MM.1S (cell line): ENCODE measurements at regions not wholly inside any gene's neighbourhood (a gene's known extent, or its start where the extent isn't known, plus 50 kb on each side); places are given as distances from the start of the nearest gene placed in this dataset.
"Not testable (repeated sequence)": the region's sequence is repeated elsewhere in the genome, so short reads cannot be mapped to it uniquely, and the experiment has no call there.

Experiments
- DNase-seq: peaks from one replicate; pipeline ENCODE4 v3.0.0-alpha.2; 2015
- H2AFZ ChIP-seq: fragments of 300-600 bp; sonication (generic); 2 replicates; pipeline ENCODE4 v1.6.0; 2016; ENCODE audit warnings: antibody characterized with exemption, low read length
- H3F3A ChIP-seq: fragments of 300-600 bp; sonication (generic); 2 replicates; pipeline ENCODE4 v1.6.1; 2016; ENCODE audit warnings: mild to moderate bottlenecking, antibody characterized with exemption, low read length, moderate library complexity, mixed read lengths; ENCODE audit not compliant: insufficient read depth
- H3K27ac ChIP-seq: fragments of 300-600 bp; sonication (generic); 2 replicates; pipeline ENCODE4 v1.5.1; 2016; ENCODE audit warnings: mild to moderate bottlenecking, low read length
- H3K27me3 ChIP-seq: fragments of 300-600 bp; sonication (generic); replicated peaks from 2 replicates; pipeline ENCODE4 v1.6.0; 2016; ENCODE audit warnings: low read length; ENCODE audit not compliant: insufficient read depth
- H3K36me3 ChIP-seq: fragments of 300-600 bp; sonication (generic); replicated peaks from 2 replicates; pipeline ENCODE4 v1.6.1; 2016; ENCODE audit warnings: mild to moderate bottlenecking, low read length, mixed read lengths; ENCODE audit not compliant: insufficient read depth
- H3K4me1 ChIP-seq: fragments of 300-600 bp; sonication (generic); 2 replicates; pipeline ENCODE4 v1.6.1; 2016; ENCODE audit warnings: low read length, mixed read lengths
- H3K4me2 ChIP-seq: fragments of 300-600 bp; sonication (generic); 2 replicates; pipeline ENCODE4 v1.6.0; 2016; ENCODE audit warnings: low read depth, low read length
- H3K4me3 ChIP-seq: fragments of 300-600 bp; sonication (generic); 2 replicates; pipeline ENCODE4 v1.5.1; 2016; ENCODE audit warnings: low read length, mixed read lengths
- H3K79me2 ChIP-seq: fragments of 300-600 bp; sonication (generic); 2 replicates; pipeline ENCODE4 v1.6.1; 2016; ENCODE audit warnings: mixed run types, low read length, mixed read lengths
- H3K9ac ChIP-seq: fragments of 300-600 bp; sonication (generic); 2 replicates; pipeline ENCODE4 v1.6.1; 2016; ENCODE audit warnings: low read length, mixed read lengths
- H3K9me2 ChIP-seq: fragments of 300-600 bp; sonication (generic); replicated peaks from 2 replicates; pipeline ENCODE4 v1.6.1; 2016; ENCODE audit warnings: mild to moderate bottlenecking, low read length, mixed read lengths; ENCODE audit not compliant: insufficient read depth
- H3K9me3 ChIP-seq: fragments of 300-600 bp; sonication (generic); replicated peaks from 2 replicates; pipeline ENCODE4 v1.6.1; 2016; ENCODE audit warnings: mild to moderate bottlenecking, low read length, mixed read lengths; ENCODE audit not compliant: insufficient read depth
- H4K20me1 ChIP-seq: fragments of 300-600 bp; sonication (generic); 2 replicates; pipeline ENCODE4 v1.6.1; 2016; ENCODE audit warnings: mild to moderate bottlenecking, low read length, moderate library complexity, mixed read lengths; ENCODE audit not compliant: insufficient read depth
- EZH2 ChIP-seq: fragments of 300-600 bp; sonication (generic); optimal IDR thresholded peaks from 2 replicates; pipeline ENCODE3; 2017; ENCODE audit warnings: low read depth, mild to moderate bottlenecking, antibody characterized with exemption, low read length, mixed read lengths
- EZH2phosphoT487 ChIP-seq: fragments of 300-600 bp; sonication (generic); IDR thresholded peaks from 2 replicates; pipeline ENCODE4 v1.6.1; 2018; ENCODE audit warnings: antibody characterized with exemption, low read length
- TF ChIP-seq, protein P1 (sequence below): fragments of 300-600 bp; sonication (generic); IDR thresholded peaks from 2 replicates; pipeline ENCODE4 v1.5.1; 2016; ENCODE audit warnings: antibody characterized with exemption, low read length, mixed read lengths

DNA sequence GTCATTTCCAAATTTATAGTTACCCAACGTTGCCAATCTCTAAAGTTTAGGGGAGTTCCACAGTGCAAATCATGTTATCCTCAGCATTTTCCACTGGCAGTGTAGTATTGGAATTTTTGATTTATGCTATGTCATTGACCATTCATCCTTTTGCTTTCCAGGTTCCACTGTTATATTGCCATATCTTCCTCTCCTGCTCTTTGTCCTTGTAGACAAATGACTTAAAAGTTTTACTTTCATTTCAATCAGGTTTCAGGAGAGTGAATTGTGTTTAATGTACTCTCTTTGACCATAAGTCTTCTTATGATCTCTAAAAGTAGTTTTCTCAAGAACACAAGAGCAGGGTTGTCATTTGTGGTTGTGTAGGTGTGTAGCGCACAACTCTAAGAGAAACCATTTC is 274.6 kb downstream of the COG6 start:
- H3K9me3 ChIP-seq = no peaks in the 10 kb centered on the region
- H3K27ac ChIP-seq = peak overlapping the region; percentile 68; the same call in 1 of the 2 replicates
- peak overlapping the region; percentile 48 for H2AFZ ChIP-seq
- no peaks in the 10 kb centered on the region for H3K79me2 ChIP-seq
- no peak overlapping the region for H3K9ac ChIP-seq
- H3K9me2 ChIP-seq = no peaks in the 10 kb centered on the region
- no peaks in the 10 kb centered on the region for H3K27me3 ChIP-seq
- H3F3A ChIP-seq = peaks cover 12% of the 10 kb centered on the region; the same call in 1 of the 2 replicates
- DNase-seq = peak; percentile 6
- no peaks in the 10 kb centered on the region for H3K36me3 ChIP-seq
- TF ChIP-seq EZH2phosphoT487 = no peak
- TF ChIP-seq, protein P1, sequence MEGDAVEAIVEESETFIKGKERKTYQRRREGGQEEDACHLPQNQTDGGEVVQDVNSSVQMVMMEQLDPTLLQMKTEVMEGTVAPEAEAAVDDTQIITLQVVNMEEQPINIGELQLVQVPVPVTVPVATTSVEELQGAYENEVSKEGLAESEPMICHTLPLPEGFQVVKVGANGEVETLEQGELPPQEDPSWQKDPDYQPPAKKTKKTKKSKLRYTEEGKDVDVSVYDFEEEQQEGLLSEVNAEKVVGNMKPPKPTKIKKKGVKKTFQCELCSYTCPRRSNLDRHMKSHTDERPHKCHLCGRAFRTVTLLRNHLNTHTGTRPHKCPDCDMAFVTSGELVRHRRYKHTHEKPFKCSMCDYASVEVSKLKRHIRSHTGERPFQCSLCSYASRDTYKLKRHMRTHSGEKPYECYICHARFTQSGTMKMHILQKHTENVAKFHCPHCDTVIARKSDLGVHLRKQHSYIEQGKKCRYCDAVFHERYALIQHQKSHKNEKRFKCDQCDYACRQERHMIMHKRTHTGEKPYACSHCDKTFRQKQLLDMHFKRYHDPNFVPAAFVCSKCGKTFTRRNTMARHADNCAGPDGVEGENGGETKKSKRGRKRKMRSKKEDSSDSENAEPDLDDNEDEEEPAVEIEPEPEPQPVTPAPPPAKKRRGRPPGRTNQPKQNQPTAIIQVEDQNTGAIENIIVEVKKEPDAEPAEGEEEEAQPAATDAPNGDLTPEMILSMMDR = no peak
- TF ChIP-seq EZH2 = no peak
- H3K4me1 ChIP-seq = peaks cover 16% of the 10 kb centered on the region
- peak overlapping the region; percentile 41; the same call in 1 of the 2 replicates for H3K4me3 ChIP-seq
- no peaks in the 10 kb centered on the region for H4K20me1 ChIP-seq
- H3K4me2 ChIP-seq = peak overlapping the region; percentile 77

DNA sequence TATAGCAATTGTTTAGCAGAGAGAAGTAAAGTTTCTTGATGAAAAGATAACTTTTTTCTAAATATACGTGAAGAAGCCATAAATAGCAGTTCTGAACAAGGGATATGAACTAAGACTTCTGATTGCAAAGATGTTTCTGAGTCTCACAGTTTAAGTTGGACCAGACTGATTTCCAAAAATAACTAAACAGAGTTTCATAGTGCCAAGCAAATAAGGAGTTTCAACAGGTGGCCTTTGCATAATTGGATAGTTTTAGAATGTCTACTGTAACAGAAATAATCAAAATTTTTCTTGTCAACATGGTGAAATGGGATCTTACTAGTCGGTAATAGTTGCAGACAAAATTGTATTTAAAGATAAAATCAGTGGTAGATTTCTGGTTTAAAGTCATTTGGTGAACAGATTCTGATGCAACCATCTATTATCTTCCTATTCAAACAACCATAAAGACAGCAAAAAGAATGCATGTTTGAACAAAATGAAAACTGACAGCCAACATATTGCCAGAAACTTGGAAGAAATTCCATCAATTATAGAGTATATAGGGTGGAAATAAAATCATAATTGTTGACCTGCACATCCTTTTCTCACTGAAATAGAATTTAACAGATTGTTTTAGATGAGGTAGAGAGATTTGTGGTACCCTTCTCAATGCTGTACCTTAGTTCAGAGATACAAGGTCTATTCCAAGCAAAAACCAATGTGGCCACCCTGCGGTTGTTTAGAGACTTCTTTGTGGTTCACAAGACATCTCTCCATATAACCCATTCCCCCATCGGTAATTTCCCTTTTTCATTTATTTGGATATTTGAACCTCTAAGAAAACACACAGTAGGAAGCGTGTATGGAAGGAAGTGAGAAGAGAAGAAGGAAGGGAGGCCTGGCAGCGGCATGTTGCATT is 275.3 kb downstream of the COG6 start:
- Histone ChIP-seq H3K4me3 (peak overlapping the region; percentile 41; the same call in 1 of the 2 replicates), H3K9ac (no peak overlapping the region), H3K9me2 (no peaks in the 10 kb centered on the region), H3K9me3 (no peaks in the 10 kb centered on the region), H3K36me3 (no peaks in the 10 kb centered on the region), H3K79me2 (no peaks in the 10 kb centered on the region), H3K27ac (peak overlapping the region; percentile 68; the same call in 1 of the 2 replicates), H4K20me1 (no peaks in the 10 kb centered on the region), H3K4me1 (peaks cover 16% of the 10 kb centered on the region), H3K4me2 (peak overlapping the region; percentile 77), H3K27me3 (no peaks in the 10 kb centered on the region), H3F3A (peaks cover 12% of the 10 kb centered on the region; the same call in 1 of the 2 replicates), H2AFZ (peak overlapping the region; percentile 48; the same call in 1 of the 2 replicates)
- DNase-seq = peak; percentile 51
- TF ChIP-seq EZH2phosphoT487 (no peak), EZH2 (no peak)
- TF ChIP-seq, protein P1 = no peak

DNA sequence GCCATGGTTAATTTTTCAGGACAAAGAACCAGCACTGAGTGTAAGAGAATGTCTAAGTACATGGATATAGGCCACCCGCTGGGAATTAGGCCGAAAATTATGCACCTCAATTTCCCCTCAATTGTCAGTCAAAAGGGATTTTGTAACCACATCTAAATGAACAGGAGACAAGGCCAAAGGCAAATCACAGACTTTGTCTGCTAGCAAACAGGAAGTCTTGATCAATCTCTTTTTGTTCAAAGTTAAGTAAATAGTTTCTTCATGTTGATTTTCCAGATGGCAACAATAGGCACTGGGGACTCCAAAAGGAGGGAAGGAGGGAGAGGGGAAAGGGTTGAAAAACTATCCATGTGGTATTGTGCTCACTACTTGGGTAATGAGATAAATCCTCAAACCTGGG is 276.0 kb downstream of the COG6 start:
- peak overlapping the region; percentile 77; the same call in 1 of the 2 replicates for H3K4me2 ChIP-seq
- H2AFZ ChIP-seq = no peak overlapping the region

DNA sequence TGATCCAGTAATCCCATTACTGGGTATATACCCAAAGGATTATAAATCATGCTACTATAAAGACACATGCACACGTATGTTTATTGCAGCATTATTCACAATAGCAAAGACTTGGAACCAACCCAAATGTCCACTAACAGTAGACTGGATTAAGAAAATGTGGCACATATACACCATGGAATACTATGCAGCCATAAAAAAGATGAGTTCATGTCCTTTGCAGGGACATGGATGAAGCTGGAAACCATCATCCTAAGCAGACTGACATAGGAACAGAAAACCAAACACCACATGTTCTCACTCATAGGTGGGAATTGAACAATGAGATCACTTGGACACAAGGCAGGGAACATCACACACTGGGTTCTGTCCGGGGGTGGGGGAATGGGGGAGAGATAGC is 277.1 kb downstream of the COG6 start:
- not testable (repeated sequence) for H3K79me2 ChIP-seq, H3K27ac ChIP-seq, H3K4me3 ChIP-seq, H3K9ac ChIP-seq, DNase-seq, H3K27me3 ChIP-seq, H3K9me3 ChIP-seq, H3K9me2 ChIP-seq, H3K4me2 ChIP-seq, H3K36me3 ChIP-seq, H2AFZ ChIP-seq, H4K20me1 ChIP-seq
- peaks cover 12% of the 10 kb centered on the region; the same call in 1 of the 2 replicates for H3F3A ChIP-seq
- H3K4me1 ChIP-seq = peaks cover 16% of the 10 kb centered on the region

More for the DNA sequence above, 276.0 kb downstream of the COG6 start:
- no peaks in the 10 kb centered on the region for H3K9me2 ChIP-seq
- no peak overlapping the region for H3K4me3 ChIP-seq
- H3K79me2 ChIP-seq = no peaks in the 10 kb centered on the region
- peaks cover 12% of the 10 kb centered on the region; the same call in 1 of the 2 replicates for H3F3A ChIP-seq
- no peaks in the 10 kb centered on the region for H3K36me3 ChIP-seq
- no peak for TF ChIP-seq EZH2
- TF ChIP-seq EZH2phosphoT487 = no peak
- TF ChIP-seq, protein P1 = no peak
- H3K27me3 ChIP-seq = no peaks in the 10 kb centered on the region
- DNase-seq = no peak
- no peaks in the 10 kb centered on the region for H4K20me1 ChIP-seq
- H3K9me3 ChIP-seq = no peaks in the 10 kb centered on the region
- no peak overlapping the region for H3K27ac ChIP-seq
- H3K4me1 ChIP-seq = peaks cover 16% of the 10 kb centered on the region
- no peak overlapping the region for H3K9ac ChIP-seq
